ENCODE measurements at regions not wholly inside any gene's neighbourhood (a gene's known extent, or its start where the extent isn't known, plus 50 kb on each side); places are given as distances from the start of the nearest gene placed in this dataset.
"Not testable (repeated sequence)": the region's sequence is repeated elsewhere in the genome, so short reads cannot be mapped to it uniquely, and the experiment has no call there.

DNA sequence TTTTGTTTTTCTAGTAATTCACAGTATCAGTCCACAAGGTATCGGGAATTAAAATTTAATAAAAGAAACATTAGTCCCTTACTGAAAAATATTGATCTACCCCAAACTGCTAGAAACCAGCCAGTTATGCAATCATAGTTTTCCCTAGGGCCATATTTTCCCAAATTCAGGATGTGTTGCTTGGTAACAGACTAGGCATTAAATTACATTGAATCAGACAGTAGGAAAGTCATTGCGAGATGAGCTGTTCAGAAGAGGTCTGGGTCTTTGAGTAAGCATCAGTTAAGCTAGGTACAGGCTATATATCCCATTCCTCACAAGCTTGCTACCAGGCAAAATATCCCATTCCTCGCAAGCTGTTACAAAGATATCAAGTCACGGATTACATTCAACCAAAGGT lies 123.0 kb upstream of the CCDC150 start:
- Histone ChIP-seq H3K4me2 (ENCODE audit: low read length) (no peak overlapping the region), H3F3A (ENCODE audit: insufficient read depth, low read length) (no peaks in the 10 kb centered on the region), H3K4me3 (ENCODE audit: low read depth, low read length, poor library complexity, severe bottlenecking) (no peak overlapping the region), H3K9ac (ENCODE audit: low read length) (no peak overlapping the region), H3K9me3 (ENCODE audit: low read length) (no peaks in the 10 kb centered on the region), H4K20me1 (ENCODE audit: insufficient read depth, low read length) (no peaks in the 10 kb centered on the region), H3K36me3 (ENCODE audit: insufficient read depth, low read length) (no peaks in the 10 kb centered on the region), H3K27me3 (ENCODE audit: insufficient read depth, low read length) (no peaks in the 10 kb centered on the region), H3K4me1 (ENCODE audit: insufficient read depth, low read length, severe bottlenecking) (no peaks in the 10 kb centered on the region), H3K79me2 (ENCODE audit: insufficient read depth, low read length) (no peaks in the 10 kb centered on the region), H3K9me2 (ENCODE audit: low read depth, low read length) (no peaks in the 10 kb centered on the region), H2AFZ (ENCODE audit: low read length) (no peak overlapping the region), H3K27ac (ENCODE audit: low read depth, low read length, poor library complexity, severe bottlenecking) (no peak overlapping the region)
- TF ChIP-seq, protein P1, sequence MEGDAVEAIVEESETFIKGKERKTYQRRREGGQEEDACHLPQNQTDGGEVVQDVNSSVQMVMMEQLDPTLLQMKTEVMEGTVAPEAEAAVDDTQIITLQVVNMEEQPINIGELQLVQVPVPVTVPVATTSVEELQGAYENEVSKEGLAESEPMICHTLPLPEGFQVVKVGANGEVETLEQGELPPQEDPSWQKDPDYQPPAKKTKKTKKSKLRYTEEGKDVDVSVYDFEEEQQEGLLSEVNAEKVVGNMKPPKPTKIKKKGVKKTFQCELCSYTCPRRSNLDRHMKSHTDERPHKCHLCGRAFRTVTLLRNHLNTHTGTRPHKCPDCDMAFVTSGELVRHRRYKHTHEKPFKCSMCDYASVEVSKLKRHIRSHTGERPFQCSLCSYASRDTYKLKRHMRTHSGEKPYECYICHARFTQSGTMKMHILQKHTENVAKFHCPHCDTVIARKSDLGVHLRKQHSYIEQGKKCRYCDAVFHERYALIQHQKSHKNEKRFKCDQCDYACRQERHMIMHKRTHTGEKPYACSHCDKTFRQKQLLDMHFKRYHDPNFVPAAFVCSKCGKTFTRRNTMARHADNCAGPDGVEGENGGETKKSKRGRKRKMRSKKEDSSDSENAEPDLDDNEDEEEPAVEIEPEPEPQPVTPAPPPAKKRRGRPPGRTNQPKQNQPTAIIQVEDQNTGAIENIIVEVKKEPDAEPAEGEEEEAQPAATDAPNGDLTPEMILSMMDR (IDR thresholded peaks at IDR 0.05; ENCODE audit: low read length): no peak
- no peak for TF ChIP-seq EZH2 (IDR thresholded peaks at IDR 0.05; ENCODE audit: borderline replicate concordance, low read length)

- Histone ChIP-seq H2AFZ (ENCODE audit: low read length) (no peak overlapping the region), H3F3A (ENCODE audit: insufficient read depth, low read length) (no peaks in the 10 kb centered on the region), H3K4me2 (ENCODE audit: low read length) (no peak overlapping the region), H4K20me1 (ENCODE audit: insufficient read depth, low read length) (no peaks in the 10 kb centered on the region), H3K27me3 (ENCODE audit: insufficient read depth, low read length) (no peaks in the 10 kb centered on the region), H3K4me1 (ENCODE audit: insufficient read depth, low read length, severe bottlenecking) (no peaks in the 10 kb centered on the region), H3K36me3 (ENCODE audit: insufficient read depth, low read length) (no peaks in the 10 kb centered on the region), H3K79me2 (ENCODE audit: insufficient read depth, low read length) (no peaks in the 10 kb centered on the region), H3K9me2 (ENCODE audit: low read depth, low read length) (no peaks in the 10 kb centered on the region), H3K4me3 (ENCODE audit: low read depth, low read length, poor library complexity, severe bottlenecking) (no peak overlapping the region), H3K27ac (ENCODE audit: low read depth, low read length, poor library complexity, severe bottlenecking) (no peak overlapping the region), H3K9me3 (ENCODE audit: low read length) (no peaks in the 10 kb centered on the region), H3K9ac (ENCODE audit: low read length) (no peak overlapping the region)
- TF ChIP-seq, protein P1 (IDR thresholded peaks at IDR 0.05; ENCODE audit: low read length): no peak
- TF ChIP-seq EZH2 (IDR thresholded peaks at IDR 0.05; ENCODE audit: borderline replicate concordance, low read length): no peak
Measured at GRCh38 chr2:196520605-196521004, 118.9 kb upstream of the CCDC150 start.

- H3F3A ChIP-seq (ENCODE audit: insufficient read depth, low read length); H3K4me3 ChIP-seq (ENCODE audit: low read depth, low read length, poor library complexity, severe bottlenecking); H3K4me2 ChIP-seq (ENCODE audit: low read length): not testable (repeated sequence)
Measured at GRCh38 chr2:196526981-196527725, 112.4 kb upstream of the CCDC150 start.

More at GRCh38 chr2:196526981-196527725, 112.4 kb upstream of the CCDC150 start:
- not testable (repeated sequence) for H3K79me2 ChIP-seq (ENCODE audit: insufficient read depth, low read length); H2AFZ ChIP-seq (ENCODE audit: low read length); H3K9me3 ChIP-seq (ENCODE audit: low read length); H3K27me3 ChIP-seq (ENCODE audit: insufficient read depth, low read length); H3K4me1 ChIP-seq (ENCODE audit: insufficient read depth, low read length, severe bottlenecking); H3K27ac ChIP-seq (ENCODE audit: low read depth, low read length, poor library complexity, severe bottlenecking); H3K36me3 ChIP-seq (ENCODE audit: insufficient read depth, low read length); H3K9me2 ChIP-seq (ENCODE audit: low read depth, low read length); H3K9ac ChIP-seq (ENCODE audit: low read length); H4K20me1 ChIP-seq (ENCODE audit: insufficient read depth, low read length)

Measured in OCI-LY1 (cell line).